HEK293 (cell line): ENCODE measurements at regions not wholly inside any gene's neighbourhood (a gene's known extent, or its start where the extent isn't known, plus 50 kb on each side); places are given as distances from the start of the nearest gene placed in this dataset.

Source experiments
- CTCF ChIA-PET: fragments of 350-600 bp; formaldehyde crosslinking; extraction: SDS; loops from one replicate; lab custom pipeline; 2021; ENCODE audit warnings: antibody characterized with exemption; lab: Yijun Ruan, JAX
- POLR2A ChIA-PET: fragments of 300-600 bp; formaldehyde crosslinking; extraction: SDS; loops from one replicate; lab custom pipeline; 2020; ENCODE audit warnings: antibody characterized with exemption, inconsistent platforms; lab: Yijun Ruan, JAX
- H3K27ac ChIP-seq: fragments of 200-500 bp; sonication (Bioruptor generic); 2 replicates; pipeline ENCODE4 v1.5.1; 2014; ENCODE audit warnings: low read depth, low read length, control low read depth, inconsistent platforms; ENCODE audit errors: extremely low read depth
- H3K36me3 ChIP-seq, 2 experiments: fragments of 200-500 bp in 1 of 2; sonication (Bioruptor generic) in 1 of 2; 1 replicate in 1 of 2; 2 replicates in 1 of 2; pipeline ENCODE4 v1.5.1; 2014 to 2017; ENCODE audit warnings: inconsistent platforms in 2 of 2, low read length in 2 of 2; ENCODE audit not compliant: control insufficient read depth in 2 of 2, insufficient read depth in 1 of 2
- H3K4me1 ChIP-seq: fragments of 200-500 bp; sonication (Bioruptor generic); 2 replicates; pipeline ENCODE4 v1.5.1; 2014; ENCODE audit warnings: mild to moderate bottlenecking, low read length, inconsistent platforms; ENCODE audit not compliant: control insufficient read depth, insufficient read depth
- H3K4me3 ChIP-seq: 2 replicates; pipeline ENCODE4 v1.5.1; 2011; ENCODE audit warnings: low read depth, mild to moderate bottlenecking, control low read depth, low read length, moderate library complexity
- H3K9me3 ChIP-seq: fragments of 200-500 bp; sonication (Bioruptor generic); 2 replicates; pipeline ENCODE4 v1.5.1; 2014; ENCODE audit warnings: low read depth, low read length, inconsistent platforms; ENCODE audit not compliant: control insufficient read depth, insufficient read depth
- FEZF1 ChIP-seq: fragments of 450-650 bp; formaldehyde crosslinking; IDR thresholded peaks from 2 replicates; pipeline ENCODE4 v1.5.1; 2016; ENCODE audit warnings: missing biosample characterization, missing genetic modification characterization
- GLIS2 ChIP-seq: fragments of 450-650 bp; formaldehyde crosslinking; IDR thresholded peaks from 2 replicates; pipeline ENCODE4 v1.5.1; 2016; ENCODE audit warnings: missing biosample characterization, missing genetic modification characterization
- KLF8 ChIP-seq: fragments of 450-650 bp; formaldehyde crosslinking; IDR thresholded peaks from 2 replicates; pipeline ENCODE4 v1.5.1; 2016; ENCODE audit warnings: missing biosample characterization, missing genetic modification characterization
- OVOL3 ChIP-seq: fragments of 450-650 bp; formaldehyde crosslinking; IDR thresholded peaks from 2 replicates; pipeline ENCODE4 v1.5.1; 2016; ENCODE audit warnings: missing biosample characterization, missing genetic modification characterization
- SALL2 ChIP-seq: fragments of 450-650 bp; formaldehyde crosslinking; IDR thresholded peaks from 2 replicates; pipeline ENCODE4 v1.5.0; 2017; ENCODE audit warnings: missing biosample characterization, mild to moderate bottlenecking, missing genetic modification characterization, borderline replicate concordance
- SP2 ChIP-seq: fragments of 450-650 bp; formaldehyde crosslinking; IDR thresholded peaks from 2 replicates; pipeline ENCODE4 v1.5.1; 2016; ENCODE audit warnings: missing biosample characterization, missing genetic modification characterization
- ZBTB21 ChIP-seq: fragments of 450-650 bp; formaldehyde crosslinking; IDR thresholded peaks from 2 replicates; pipeline ENCODE4 v1.5.1; 2017; ENCODE audit warnings: missing biosample characterization, missing genetic modification characterization
- ZBTB8A ChIP-seq: fragments of 450-650 bp; formaldehyde crosslinking; IDR thresholded peaks from 2 replicates; pipeline ENCODE4 v1.5.1; 2016; ENCODE audit warnings: missing biosample characterization, missing genetic modification characterization
- ZFP69B ChIP-seq: fragments of 450-650 bp; formaldehyde crosslinking; IDR thresholded peaks from 2 replicates; pipeline ENCODE4 v1.5.1; 2016; ENCODE audit warnings: missing biosample characterization, missing genetic modification characterization
- ZIC2 ChIP-seq: fragments of 450-650 bp; formaldehyde crosslinking; IDR thresholded peaks from 2 replicates; pipeline ENCODE4 v1.5.1; 2016; ENCODE audit warnings: missing biosample characterization, missing genetic modification characterization
- ZNF10 ChIP-seq: fragments of 450-650 bp; formaldehyde crosslinking; IDR thresholded peaks from 2 replicates; pipeline ENCODE4 v1.5.1; 2017; ENCODE audit warnings: missing biosample characterization, missing genetic modification characterization
- ZNF133 ChIP-seq: fragments of 450-650 bp; formaldehyde crosslinking; IDR thresholded peaks from 2 replicates; pipeline ENCODE4 v1.5.1; 2016; ENCODE audit warnings: missing biosample characterization, missing genetic modification characterization
- ZNF223 ChIP-seq: fragments of 450-650 bp; formaldehyde crosslinking; IDR thresholded peaks from 2 replicates; pipeline ENCODE4 v1.5.1; 2016; ENCODE audit warnings: missing biosample characterization, missing genetic modification characterization
- ZNF324 ChIP-seq: fragments of 450-650 bp; formaldehyde crosslinking; IDR thresholded peaks from 2 replicates; pipeline ENCODE4 v1.5.1; 2016; ENCODE audit warnings: missing biosample characterization, missing genetic modification characterization
- ZNF48 ChIP-seq: fragments of 450-650 bp; formaldehyde crosslinking; IDR thresholded peaks from 2 replicates; pipeline ENCODE4 v1.5.1; 2016; ENCODE audit warnings: missing biosample characterization, missing genetic modification characterization
- ZNF501 ChIP-seq: fragments of 450-650 bp; formaldehyde crosslinking; IDR thresholded peaks from 2 replicates; pipeline ENCODE4 v1.5.1; 2016; ENCODE audit warnings: missing biosample characterization, missing genetic modification characterization
- ZNF530 ChIP-seq: fragments of 450-650 bp; formaldehyde crosslinking; IDR thresholded peaks from 2 replicates; pipeline ENCODE4 v1.5.1; 2016; ENCODE audit warnings: low read depth, missing biosample characterization, missing genetic modification characterization
- ZNF560 ChIP-seq: fragments of 450-650 bp; formaldehyde crosslinking; IDR thresholded peaks from 2 replicates; pipeline ENCODE4 v1.5.1; 2017; ENCODE audit warnings: missing biosample characterization, missing genetic modification characterization, borderline replicate concordance
- ZNF571 ChIP-seq: fragments of 450-650 bp; formaldehyde crosslinking; IDR thresholded peaks from 2 replicates; pipeline ENCODE4 v1.5.0; 2017; ENCODE audit warnings: missing biosample characterization, missing genetic modification characterization
- ZNF596 ChIP-seq: fragments of 450-650 bp; IDR thresholded peaks from 2 replicates; pipeline ENCODE4 v1.5.0; 2018; ENCODE audit warnings: missing biosample characterization, mild to moderate bottlenecking, missing genetic modification characterization, moderate library complexity
- ZNF600 ChIP-seq: fragments of 450-650 bp; formaldehyde crosslinking; IDR thresholded peaks from 2 replicates; pipeline ENCODE4 v1.5.1; 2016; ENCODE audit warnings: missing biosample characterization, missing genetic modification characterization
- ZNF792 ChIP-seq: fragments of 450-650 bp; formaldehyde crosslinking; IDR thresholded peaks from 2 replicates; pipeline ENCODE4 v1.5.1; 2016; ENCODE audit warnings: missing biosample characterization, missing genetic modification characterization
- TF ChIP-seq, protein P1 (sequence below): fragments of 450-650 bp; formaldehyde crosslinking; IDR thresholded peaks from 2 replicates; pipeline ENCODE4 v1.5.1; 2016; ENCODE audit warnings: missing biosample characterization, missing genetic modification characterization
- TF ChIP-seq, protein P2 (sequence below): fragments of 450-650 bp; formaldehyde crosslinking; IDR thresholded peaks from 2 replicates; pipeline ENCODE4 v1.5.1; 2016; ENCODE audit warnings: missing biosample characterization, missing genetic modification characterization
- TF ChIP-seq, protein P3 (sequence below): fragments of 450-650 bp; formaldehyde crosslinking; IDR thresholded peaks from 2 replicates; pipeline ENCODE4 v1.5.1; 2016; ENCODE audit warnings: missing biosample characterization, missing genetic modification characterization

DNA sequence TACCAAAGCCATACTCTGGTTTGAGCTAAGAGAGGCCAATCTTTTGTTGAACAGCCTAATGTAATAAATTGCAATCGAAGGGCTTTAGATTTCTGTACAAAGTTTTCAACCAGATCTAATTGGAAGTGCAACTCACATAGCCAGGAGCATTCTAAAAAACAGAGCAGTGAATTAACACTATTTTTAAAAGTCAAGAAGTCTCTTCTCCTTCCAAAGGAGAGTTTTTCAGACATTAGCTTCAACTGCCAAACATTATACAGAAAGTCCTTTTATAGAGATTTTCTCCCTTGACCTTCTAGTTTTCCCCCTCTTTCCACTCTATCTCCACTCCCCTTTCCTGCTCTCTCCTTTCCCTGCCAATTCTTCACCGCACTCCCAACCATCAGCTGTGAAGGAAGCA lies 259.6 kb downstream of the NOVA1 start:
- H3K4me1 ChIP-seq, result no peaks in the 10 kb centered on the region
- ChIA-PET CTCF (no interaction called here), POLR2A (no interaction called here)
- H3K4me3 ChIP-seq, result no peak overlapping the region
- TF ChIP-seq SP2 (tag by site-specific recombination) (no peak), ZNF48 (tag by site-specific recombination) (no peak), KLF8 (tag by site-specific recombination) (no peak), ZNF10 (tag by site-specific recombination) (no peak)
- no peak overlapping the region for H3K27ac ChIP-seq
- H3K9me3 ChIP-seq, result no peaks in the 10 kb centered on the region
- H3K36me3 ChIP-seq, result no peaks in the 10 kb centered on the region

DNA sequence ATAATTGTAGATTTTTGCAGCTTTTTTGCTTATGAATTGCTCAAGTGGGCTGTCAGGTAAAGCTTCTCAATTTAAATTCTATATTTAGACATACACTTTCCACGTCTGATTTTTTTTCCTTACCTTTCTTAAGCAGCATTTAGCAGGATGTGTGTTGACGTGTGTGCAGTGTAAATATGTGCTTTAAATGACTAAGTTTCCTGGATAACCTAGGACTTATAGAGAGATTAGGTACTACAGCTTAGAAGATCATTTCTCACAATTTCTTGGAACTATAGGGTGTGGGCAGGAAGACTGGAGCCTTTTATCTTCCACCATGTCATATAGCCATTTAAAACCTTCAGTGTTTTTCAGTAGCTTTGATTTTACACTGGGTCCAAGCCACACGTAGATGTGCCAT lies 263.5 kb downstream of the NOVA1 start:
- Histone ChIP-seq H3K4me1 (no peaks in the 10 kb centered on the region), H3K9me3 (no peaks in the 10 kb centered on the region), H3K27ac (no peak overlapping the region), H3K36me3 (no peaks in the 10 kb centered on the region), H3K4me3 (no peak overlapping the region)
- POLR2A ChIA-PET, result no interaction called here
- CTCF ChIA-PET, result no interaction called here
- no peak for TF ChIP-seq ZNF596
- TF ChIP-seq ZNF10 (tag by site-specific recombination), result no peak
- TF ChIP-seq ZNF600 (tag by site-specific recombination), result no peak
- TF ChIP-seq, protein P1, sequence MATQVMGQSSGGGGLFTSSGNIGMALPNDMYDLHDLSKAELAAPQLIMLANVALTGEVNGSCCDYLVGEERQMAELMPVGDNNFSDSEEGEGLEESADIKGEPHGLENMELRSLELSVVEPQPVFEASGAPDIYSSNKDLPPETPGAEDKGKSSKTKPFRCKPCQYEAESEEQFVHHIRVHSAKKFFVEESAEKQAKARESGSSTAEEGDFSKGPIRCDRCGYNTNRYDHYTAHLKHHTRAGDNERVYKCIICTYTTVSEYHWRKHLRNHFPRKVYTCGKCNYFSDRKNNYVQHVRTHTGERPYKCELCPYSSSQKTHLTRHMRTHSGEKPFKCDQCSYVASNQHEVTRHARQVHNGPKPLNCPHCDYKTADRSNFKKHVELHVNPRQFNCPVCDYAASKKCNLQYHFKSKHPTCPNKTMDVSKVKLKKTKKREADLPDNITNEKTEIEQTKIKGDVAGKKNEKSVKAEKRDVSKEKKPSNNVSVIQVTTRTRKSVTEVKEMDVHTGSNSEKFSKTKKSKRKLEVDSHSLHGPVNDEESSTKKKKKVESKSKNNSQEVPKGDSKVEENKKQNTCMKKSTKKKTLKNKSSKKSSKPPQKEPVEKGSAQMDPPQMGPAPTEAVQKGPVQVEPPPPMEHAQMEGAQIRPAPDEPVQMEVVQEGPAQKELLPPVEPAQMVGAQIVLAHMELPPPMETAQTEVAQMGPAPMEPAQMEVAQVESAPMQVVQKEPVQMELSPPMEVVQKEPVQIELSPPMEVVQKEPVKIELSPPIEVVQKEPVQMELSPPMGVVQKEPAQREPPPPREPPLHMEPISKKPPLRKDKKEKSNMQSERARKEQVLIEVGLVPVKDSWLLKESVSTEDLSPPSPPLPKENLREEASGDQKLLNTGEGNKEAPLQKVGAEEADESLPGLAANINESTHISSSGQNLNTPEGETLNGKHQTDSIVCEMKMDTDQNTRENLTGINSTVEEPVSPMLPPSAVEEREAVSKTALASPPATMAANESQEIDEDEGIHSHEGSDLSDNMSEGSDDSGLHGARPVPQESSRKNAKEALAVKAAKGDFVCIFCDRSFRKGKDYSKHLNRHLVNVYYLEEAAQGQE (tag by site-specific recombination), result no peak
- TF ChIP-seq GLIS2, result no peak
- TF ChIP-seq ZIC2, result no peak

DNA sequence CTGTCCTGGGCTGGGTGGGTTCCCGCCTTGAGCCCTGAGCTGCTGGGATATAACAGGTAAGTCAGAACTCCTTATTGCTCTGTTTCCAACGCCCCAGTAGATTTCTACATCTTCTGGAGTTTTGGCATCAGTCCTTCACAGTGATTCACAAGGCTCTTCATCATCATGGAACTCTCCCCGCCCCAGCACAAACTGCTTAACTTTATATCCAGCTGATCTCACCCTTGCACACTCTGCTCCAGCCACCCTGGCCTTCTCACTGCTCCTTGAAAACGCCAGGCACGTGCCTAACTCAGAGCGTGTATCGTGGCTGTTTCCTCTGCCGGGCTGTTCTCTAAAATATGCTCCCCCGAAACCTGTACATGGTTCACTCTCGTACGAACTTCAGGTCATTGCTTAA lies 264.9 kb downstream of the NOVA1 start:
- no peak for TF ChIP-seq ZNF501
- no peak for TF ChIP-seq OVOL3
- TF ChIP-seq ZBTB8A (tag by site-specific recombination), result no peak
- no peak for TF ChIP-seq ZNF792 (tag by site-specific recombination)
- TF ChIP-seq ZFP69B (tag by site-specific recombination), result no peak
- TF ChIP-seq, all 188 proteins: peak for 0
- H3K36me3 ChIP-seq, result no peaks in the 10 kb centered on the region
- no peak overlapping the region for H3K4me3 ChIP-seq
- no peak overlapping the region for H3K27ac ChIP-seq
- H3K4me1 ChIP-seq, result no peaks in the 10 kb centered on the region
- POLR2A ChIA-PET, result no interaction called here
- CTCF ChIA-PET, result no interaction called here
- H3K9me3 ChIP-seq, result no peaks in the 10 kb centered on the region

DNA sequence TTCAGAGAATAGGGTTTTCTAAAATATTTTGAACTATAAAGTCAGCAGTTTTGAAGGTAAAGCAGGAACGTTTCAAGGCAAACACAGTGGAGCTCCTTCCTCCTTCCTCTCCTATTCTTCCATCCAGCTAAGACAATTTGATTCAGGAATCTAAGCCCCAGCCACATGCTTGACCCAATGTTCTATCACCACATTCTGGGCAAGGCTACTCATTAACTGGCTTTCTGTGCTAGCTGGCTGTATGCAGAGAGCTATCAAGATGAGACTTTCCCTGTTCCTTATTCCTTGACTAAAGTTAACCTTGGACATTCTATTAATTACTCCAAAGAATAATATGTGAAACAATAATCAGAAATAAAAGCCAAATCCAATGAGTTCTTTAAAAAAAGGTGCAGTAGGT lies 266.9 kb downstream of the NOVA1 start:
- H3K27ac ChIP-seq, result no peak overlapping the region
- POLR2A ChIA-PET, result no interaction called here
- no peaks in the 10 kb centered on the region for H3K36me3 ChIP-seq
- CTCF ChIA-PET, result no interaction called here
- H3K4me1 ChIP-seq, result no peaks in the 10 kb centered on the region
- H3K9me3 ChIP-seq, result no peaks in the 10 kb centered on the region
- H3K4me3 ChIP-seq, result no peak overlapping the region
- TF ChIP-seq ZNF530 (tag by site-specific recombination) (no peak), ZNF133 (tag by site-specific recombination) (no peak), ZNF324 (tag by site-specific recombination) (no peak), SALL2 (tag by site-specific recombination) (no peak), ZNF223 (no peak), ZNF560 (no peak), FEZF1 (no peak), ZBTB21 (tag by site-specific recombination) (no peak), ZNF571 (tag by site-specific recombination) (no peak)
- TF ChIP-seq, protein P2, sequence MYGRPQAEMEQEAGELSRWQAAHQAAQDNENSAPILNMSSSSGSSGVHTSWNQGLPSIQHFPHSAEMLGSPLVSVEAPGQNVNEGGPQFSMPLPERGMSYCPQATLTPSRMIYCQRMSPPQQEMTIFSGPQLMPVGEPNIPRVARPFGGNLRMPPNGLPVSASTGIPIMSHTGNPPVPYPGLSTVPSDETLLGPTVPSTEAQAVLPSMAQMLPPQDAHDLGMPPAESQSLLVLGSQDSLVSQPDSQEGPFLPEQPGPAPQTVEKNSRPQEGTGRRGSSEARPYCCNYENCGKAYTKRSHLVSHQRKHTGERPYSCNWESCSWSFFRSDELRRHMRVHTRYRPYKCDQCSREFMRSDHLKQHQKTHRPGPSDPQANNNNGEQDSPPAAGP (tag by site-specific recombination), result no peak
- TF ChIP-seq, protein P3, sequence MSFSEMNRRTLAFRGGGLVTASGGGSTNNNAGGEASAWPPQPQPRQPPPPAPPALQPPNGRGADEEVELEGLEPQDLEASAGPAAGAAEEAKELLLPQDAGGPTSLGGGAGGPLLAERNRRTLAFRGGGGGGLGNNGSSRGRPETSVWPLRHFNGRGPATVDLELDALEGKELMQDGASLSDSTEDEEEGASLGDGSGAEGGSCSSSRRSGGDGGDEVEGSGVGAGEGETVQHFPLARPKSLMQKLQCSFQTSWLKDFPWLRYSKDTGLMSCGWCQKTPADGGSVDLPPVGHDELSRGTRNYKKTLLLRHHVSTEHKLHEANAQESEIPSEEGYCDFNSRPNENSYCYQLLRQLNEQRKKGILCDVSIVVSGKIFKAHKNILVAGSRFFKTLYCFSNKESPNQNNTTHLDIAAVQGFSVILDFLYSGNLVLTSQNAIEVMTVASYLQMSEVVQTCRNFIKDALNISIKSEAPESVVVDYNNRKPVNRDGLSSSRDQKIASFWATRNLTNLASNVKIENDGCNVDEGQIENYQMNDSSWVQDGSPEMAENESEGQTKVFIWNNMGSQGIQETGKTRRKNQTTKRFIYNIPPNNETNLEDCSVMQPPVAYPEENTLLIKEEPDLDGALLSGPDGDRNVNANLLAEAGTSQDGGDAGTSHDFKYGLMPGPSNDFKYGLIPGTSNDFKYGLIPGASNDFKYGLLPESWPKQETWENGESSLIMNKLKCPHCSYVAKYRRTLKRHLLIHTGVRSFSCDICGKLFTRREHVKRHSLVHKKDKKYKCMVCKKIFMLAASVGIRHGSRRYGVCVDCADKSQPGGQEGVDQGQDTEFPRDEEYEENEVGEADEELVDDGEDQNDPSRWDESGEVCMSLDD (tag by site-specific recombination), result no peak
